ENCODE measurements at regions not wholly inside any gene's neighbourhood (a gene's known extent, or its start where the extent isn't known, plus 50 kb on each side); places are given as distances from the start of the nearest gene placed in this dataset.
"Not testable (repeated sequence)": the region's sequence is repeated elsewhere in the genome, so short reads cannot be mapped to it uniquely, and the experiment has no call there.

DNA sequence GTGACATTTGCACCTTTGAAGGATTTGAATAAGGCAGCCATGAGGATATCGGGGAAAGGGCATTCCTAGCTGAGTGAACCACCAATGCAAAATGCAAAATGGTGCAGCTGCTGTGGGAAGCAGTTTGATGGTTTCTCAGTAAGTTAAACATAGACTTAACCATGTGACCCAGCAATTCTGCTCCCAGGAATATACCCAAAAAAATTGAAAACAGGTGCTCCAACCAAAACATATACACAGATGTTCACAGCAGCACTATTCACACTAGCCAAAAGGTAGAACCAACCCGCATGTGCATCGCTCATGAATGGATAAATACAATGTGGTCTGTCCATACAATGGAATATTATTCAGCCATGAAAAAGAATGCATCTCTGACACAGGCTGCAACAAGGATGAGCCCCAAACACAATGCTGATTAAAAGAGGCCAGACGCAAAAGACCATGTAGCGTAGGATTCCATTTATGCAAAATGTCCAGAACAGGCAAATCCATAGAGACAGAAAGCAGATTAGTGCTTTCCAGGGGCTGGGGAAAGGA is 215.0 kb upstream of the MYL2 start:
- no peak for DNase-seq (ENCODE audit: low spot score in 2 of 2)
- Mint-ChIP-seq H3K36me3 (no peaks in the 10 kb centered on the region), H3K4me3 (no peak overlapping the region), H3K27ac (no peak overlapping the region), H3K4me1 (no peaks in the 10 kb centered on the region), H3K9me3 (no peaks in the 10 kb centered on the region)
- no peak for ATAC-seq

DNA sequence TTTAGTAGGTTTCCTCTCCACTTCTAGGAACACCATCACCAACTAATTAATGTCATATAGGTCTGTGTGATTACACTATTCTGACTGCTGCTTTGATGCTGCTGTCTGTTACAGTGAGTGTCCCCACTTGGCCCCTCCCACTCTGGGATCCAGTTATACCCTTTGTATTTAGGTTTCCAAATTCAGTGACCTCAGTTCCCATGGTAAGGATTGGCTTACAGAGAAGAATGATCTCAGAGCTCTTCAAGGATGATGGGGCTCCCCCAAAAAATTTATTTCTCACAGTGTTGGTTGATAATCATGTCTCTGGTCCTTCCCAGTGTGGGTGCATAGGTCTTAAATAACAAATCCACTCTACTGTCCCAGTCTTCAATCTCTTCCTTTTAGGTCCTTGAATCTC is 210.0 kb upstream of the MYL2 start:
- DNase-seq (ENCODE audit: low spot score in 2 of 2) (no peak), ATAC-seq (no peak)
- no peaks in the 10 kb centered on the region for H3K4me1 Mint-ChIP-seq
- H3K36me3 Mint-ChIP-seq, result no peaks in the 10 kb centered on the region
- H3K4me3 Mint-ChIP-seq, result no peak overlapping the region
- H3K9me3 Mint-ChIP-seq, result no peaks in the 10 kb centered on the region
- H3K27ac Mint-ChIP-seq, result no peak overlapping the region

DNA sequence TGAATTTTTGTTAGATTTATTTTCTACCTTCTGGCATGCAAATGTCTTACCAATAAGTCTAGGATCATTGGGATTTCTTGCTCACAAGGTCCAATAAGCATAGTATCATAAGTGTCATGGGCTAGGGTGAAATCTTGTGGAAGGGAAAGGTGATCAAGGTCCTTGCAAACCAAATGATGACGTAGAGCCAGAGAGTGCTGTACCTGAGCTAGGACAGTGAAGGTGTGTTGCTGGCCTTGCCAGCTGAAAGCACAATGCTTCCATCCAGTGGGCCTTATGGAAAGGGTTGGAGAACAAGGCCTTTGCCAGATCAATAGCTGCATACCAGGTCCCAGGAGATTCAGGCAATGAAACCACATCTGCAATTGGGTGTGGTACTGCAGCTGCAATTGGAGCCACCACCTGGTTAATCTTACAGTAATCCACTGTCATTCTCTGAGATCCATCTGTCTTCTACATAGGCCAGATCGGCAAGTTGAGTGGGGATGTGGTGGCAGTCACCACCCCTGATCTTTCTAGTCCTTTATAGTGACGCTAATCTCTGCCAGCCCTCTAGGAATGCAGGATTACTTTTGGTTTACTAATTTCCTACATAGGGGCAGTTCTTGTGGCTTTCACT is 208.9 kb upstream of the MYL2 start:
- Mint-ChIP-seq H3K27ac (no peak overlapping the region), H3K36me3 (no peaks in the 10 kb centered on the region), H3K9me3 (no peaks in the 10 kb centered on the region), H3K4me1 (no peaks in the 10 kb centered on the region), H3K4me3 (no peak overlapping the region)
- DNase-seq (ENCODE audit: low spot score in 2 of 2) (no peak), ATAC-seq (no peak)

DNA sequence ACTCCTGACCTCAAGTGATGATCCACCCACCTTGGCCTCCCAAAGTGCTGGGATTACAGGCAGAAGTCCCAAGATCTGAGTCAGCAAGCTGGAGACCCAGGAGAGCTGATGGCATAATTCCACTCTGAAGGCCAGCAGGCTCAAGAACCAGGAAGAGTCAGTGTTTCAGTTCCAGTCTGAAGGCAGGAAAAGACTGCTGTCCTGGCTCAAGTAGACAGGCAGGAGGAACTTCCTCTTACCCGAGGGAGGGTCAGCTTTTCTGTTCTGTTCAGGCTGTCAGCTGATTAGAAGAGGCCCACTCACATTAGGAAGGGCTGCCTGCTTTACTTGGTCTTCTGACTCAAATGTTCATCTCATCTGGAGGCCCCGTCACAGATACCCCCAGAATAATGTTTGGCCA is 206.0 kb upstream of the MYL2 start:
- no peaks in the 10 kb centered on the region for H3K36me3 Mint-ChIP-seq
- H3K4me1 Mint-ChIP-seq, result no peaks in the 10 kb centered on the region
- DNase-seq (ENCODE audit: low spot score in 2 of 2) (no peak), ATAC-seq (no peak)
- no peak overlapping the region for H3K27ac Mint-ChIP-seq
- no peaks in the 10 kb centered on the region for H3K9me3 Mint-ChIP-seq
- H3K4me3 Mint-ChIP-seq, result no peak overlapping the region

DNA sequence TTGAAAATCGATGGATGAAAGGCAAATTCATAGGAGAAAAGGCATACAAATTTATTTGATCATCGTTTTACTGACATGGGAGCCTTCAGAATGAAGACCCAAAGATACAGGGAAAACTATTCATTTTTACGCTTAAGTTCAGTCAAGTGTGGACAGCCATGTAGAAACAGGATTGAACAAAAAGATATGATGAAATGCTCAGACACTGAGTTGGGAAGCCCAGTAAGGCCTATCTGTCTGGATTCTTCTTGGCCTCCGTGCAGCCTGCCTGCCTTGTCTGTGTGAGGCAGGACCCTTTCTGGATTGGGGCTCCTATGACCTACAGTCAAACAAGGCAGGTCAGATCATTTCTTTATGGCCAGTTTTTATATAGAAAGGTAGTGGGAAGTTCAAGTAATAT is 203.8 kb upstream of the MYL2 start:
- no peaks in the 10 kb centered on the region for H3K9me3 Mint-ChIP-seq
- DNase-seq (ENCODE audit: low spot score in 2 of 2) (no peak), ATAC-seq (no peak)
- no peak overlapping the region for H3K27ac Mint-ChIP-seq
- H3K4me1 Mint-ChIP-seq, result no peaks in the 10 kb centered on the region
- H3K4me3 Mint-ChIP-seq, result no peak overlapping the region
- no peaks in the 10 kb centered on the region for H3K36me3 Mint-ChIP-seq

DNA sequence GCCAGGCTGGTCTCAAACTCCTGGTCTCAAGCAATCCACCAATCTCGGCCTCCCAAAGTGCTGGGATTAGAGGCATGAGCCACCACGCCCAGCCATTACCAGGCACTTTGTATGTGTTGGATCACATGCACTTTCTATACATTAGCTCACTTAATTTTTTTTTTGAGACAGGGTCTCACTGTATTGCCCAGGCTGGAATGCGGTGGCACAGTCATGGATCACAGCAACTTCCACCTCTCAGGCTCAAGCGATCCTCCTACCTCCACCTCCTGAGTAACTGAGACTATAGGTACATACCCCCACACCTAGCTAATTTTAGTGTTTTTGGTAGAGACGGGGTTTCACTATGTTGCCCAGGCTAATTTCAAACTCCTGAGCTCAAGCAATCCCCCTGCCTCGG is 203.0 kb upstream of the MYL2 start:
- Mint-ChIP-seq H3K27ac (no peak overlapping the region), H3K4me3 (no peak overlapping the region), H3K9me3 (no peaks in the 10 kb centered on the region), H3K36me3 (no peaks in the 10 kb centered on the region), H3K4me1 (no peaks in the 10 kb centered on the region)
- DNase-seq (ENCODE audit: low spot score in 2 of 2), result no peak
- no peak for ATAC-seq

DNA sequence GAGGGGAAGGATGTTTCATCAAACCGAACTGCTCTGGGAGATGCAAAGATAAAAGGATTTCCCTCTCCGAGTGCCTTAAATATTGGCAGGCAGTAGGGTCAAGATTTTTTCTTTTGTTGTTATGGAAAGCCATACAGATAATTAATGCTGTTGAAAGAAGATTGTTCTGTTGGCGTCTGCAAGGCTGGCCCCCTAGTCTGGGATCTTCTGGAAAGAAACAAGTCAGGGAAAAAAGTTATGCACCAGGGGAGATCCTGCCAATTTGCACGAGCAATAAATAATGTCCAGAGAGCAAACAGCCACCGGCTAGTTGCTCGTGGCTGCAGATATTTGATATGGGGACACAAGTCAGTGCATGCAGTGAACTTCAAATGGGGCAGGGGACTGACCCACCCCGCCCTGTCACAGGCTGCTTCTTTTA is 202.1 kb upstream of the MYL2 start:
- H3K36me3 Mint-ChIP-seq, result no peaks in the 10 kb centered on the region
- no peak overlapping the region for H3K27ac Mint-ChIP-seq
- no peak overlapping the region for H3K4me3 Mint-ChIP-seq
- H3K4me1 Mint-ChIP-seq, result no peaks in the 10 kb centered on the region
- no peaks in the 10 kb centered on the region for H3K9me3 Mint-ChIP-seq
- DNase-seq (ENCODE audit: low spot score in 2 of 2), result no peak
- no peak for ATAC-seq

DNA sequence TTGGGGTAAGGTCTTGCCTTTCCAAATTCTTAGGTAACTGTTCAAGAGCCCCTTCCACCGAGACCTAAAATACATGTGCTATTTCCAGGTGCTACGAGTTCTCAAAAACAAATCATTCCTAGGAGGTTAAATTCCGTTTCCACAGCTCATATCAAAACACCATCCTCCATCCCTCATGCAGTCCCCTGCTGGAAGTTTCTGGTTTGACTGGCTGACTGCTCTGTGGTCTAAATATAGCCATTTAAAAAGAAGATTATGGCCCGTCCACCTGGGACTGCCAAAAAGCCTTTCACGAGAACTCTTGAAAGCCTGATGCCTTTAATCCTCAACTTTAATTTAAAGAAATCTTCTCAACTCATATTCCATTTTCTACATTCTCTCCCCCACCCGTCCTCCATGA is 201.5 kb upstream of the MYL2 start:
- H3K36me3 Mint-ChIP-seq, result no peaks in the 10 kb centered on the region
- ATAC-seq, result no peak
- no peak overlapping the region for H3K4me3 Mint-ChIP-seq
- no peaks in the 10 kb centered on the region for H3K9me3 Mint-ChIP-seq
- no peak for DNase-seq (ENCODE audit: low spot score in 2 of 2)
- H3K27ac Mint-ChIP-seq, result no peak overlapping the region
- no peaks in the 10 kb centered on the region for H3K4me1 Mint-ChIP-seq

DNA sequence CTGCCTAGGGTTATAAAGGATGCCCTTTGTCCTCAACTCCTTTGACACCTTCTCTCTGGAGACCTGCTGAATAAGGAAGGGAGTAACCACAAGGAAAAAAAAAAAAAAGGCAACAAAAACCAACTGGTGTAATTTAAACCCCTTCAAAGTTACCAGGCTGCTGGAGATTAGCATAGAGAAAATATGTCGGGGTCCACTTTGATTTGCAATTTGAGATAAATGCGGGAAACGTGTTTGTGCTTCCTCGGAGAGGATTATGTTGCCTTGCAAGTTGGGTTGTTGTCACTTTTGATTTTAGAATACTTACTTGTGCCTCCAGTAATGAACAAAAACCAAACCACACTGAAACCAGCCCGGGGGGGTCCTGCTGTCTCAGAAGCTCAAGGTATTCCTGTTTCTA is 200.2 kb upstream of the MYL2 start:
- H3K9me3 Mint-ChIP-seq, result no peaks in the 10 kb centered on the region
- no peaks in the 10 kb centered on the region for H3K4me1 Mint-ChIP-seq
- no peak for DNase-seq (ENCODE audit: low spot score in 2 of 2)
- no peak overlapping the region for H3K4me3 Mint-ChIP-seq
- no peaks in the 10 kb centered on the region for H3K36me3 Mint-ChIP-seq
- no peak for ATAC-seq
- H3K27ac Mint-ChIP-seq, result no peak overlapping the region

DNA sequence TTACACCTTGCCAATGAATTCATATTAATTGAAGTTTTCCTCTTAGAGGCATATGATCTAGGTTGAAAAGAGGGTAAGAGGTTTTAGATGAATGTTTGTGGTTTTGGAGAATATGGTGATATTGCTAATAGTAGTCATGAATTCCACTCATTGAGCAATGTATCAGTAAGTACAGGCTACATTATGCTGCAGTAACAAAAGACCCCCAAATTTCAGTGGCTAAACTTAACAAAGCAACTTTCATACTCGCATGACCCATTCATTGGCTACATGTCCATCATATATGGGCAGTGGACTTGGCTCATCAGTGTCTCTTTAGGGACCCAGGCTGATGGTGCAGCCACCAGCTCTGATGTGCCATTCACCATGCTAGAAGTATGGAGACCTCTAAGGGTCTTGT is 196.6 kb upstream of the MYL2 start:
- DNase-seq (ENCODE audit: low spot score in 2 of 2), result no peak
- H3K4me3 Mint-ChIP-seq, result no peak overlapping the region
- H3K4me1 Mint-ChIP-seq, result no peaks in the 10 kb centered on the region
- no peak overlapping the region for H3K27ac Mint-ChIP-seq
- no peaks in the 10 kb centered on the region for H3K9me3 Mint-ChIP-seq
- no peak for ATAC-seq
- no peaks in the 10 kb centered on the region for H3K36me3 Mint-ChIP-seq

DNA sequence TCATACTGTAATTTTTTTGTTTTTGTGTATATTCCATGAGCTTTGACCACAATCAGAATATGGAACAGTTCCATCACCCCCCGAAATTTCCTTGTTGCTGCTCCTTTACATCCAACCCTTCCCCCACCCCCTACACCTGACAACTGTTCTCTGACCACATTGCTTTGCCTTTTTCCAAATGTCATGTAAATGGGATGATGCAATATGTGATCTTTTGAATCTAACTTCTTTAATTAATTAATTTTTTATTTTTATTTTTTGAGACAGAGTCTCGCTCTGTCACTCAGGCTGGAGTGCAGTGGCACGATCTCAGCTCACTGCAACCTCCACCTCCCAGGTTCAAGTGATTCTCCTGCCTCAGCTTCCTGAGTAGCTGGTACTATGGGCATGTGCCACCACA is 192.9 kb upstream of the MYL2 start:
- not testable (repeated sequence) for H3K9me3 Mint-ChIP-seq; H3K4me1 Mint-ChIP-seq; H3K4me3 Mint-ChIP-seq; ATAC-seq; DNase-seq (ENCODE audit: low spot score in 2 of 2); H3K36me3 Mint-ChIP-seq; H3K27ac Mint-ChIP-seq

DNA sequence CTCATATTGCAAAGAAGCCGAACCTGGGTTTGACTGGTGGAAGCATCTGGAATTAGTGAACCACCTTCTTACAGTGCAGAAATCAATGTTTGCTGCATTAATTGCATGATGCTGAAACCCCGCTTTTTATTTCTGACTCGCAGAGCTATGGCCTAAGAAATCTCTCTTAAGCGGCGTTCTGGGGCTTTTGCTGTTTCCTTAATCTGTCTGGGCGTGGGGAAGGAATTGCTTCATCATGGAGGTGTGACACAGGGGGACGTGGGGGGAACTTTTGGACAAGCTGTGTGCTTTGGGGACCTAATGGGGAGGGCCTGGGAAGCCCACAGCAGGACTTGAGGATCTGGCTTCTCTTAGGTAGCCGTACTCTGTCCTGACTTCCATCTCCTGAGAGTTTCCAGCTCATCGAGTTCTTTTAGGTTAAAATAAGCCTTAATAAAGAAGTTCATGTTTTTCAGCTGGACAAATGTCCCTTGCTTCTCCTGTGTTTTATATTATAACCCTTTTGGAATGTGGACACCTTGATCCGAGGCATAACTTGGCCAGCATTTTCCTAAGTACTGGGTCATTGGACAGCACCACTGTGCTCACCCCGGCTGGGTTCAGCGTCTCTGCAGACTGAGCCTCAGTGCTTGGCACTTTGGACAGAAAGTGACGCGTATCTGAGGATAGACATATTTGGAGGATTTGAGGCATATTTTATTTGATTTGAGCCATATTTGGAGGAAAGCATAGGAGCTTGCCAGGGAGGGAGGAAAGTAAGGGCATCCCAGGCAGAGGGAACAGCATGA is 192.1 kb upstream of the MYL2 start:
- no peak overlapping the region for H3K27ac Mint-ChIP-seq
- no peak overlapping the region for H3K4me3 Mint-ChIP-seq
- DNase-seq (ENCODE audit: low spot score in 2 of 2), result no peak
- no peak for ATAC-seq
- no peaks in the 10 kb centered on the region for H3K9me3 Mint-ChIP-seq
- H3K36me3 Mint-ChIP-seq, result no peaks in the 10 kb centered on the region
- H3K4me1 Mint-ChIP-seq, result no peaks in the 10 kb centered on the region

DNA sequence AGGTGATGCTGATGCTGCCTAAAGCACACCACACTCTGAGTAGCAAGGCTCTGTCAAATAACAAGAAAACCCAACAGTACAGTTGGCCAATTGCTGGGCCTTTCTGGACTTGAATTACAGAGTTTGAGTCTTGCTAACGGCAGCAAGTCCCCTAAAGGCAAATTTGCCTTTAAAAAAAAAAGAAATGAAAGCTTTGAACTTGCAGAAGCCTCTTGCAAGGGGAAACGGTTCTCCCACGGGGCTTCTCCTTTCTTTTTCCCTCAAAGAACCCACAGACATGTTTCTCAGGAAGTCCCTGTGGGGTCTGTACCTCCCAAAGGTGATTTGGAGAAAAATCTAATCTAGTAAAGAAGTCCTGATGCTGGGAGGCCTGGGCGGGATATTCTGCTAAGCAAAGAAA is 191.3 kb upstream of the MYL2 start:
- H3K9me3 Mint-ChIP-seq, result no peaks in the 10 kb centered on the region
- no peak overlapping the region for H3K4me3 Mint-ChIP-seq
- H3K27ac Mint-ChIP-seq, result no peak overlapping the region
- ATAC-seq (no peak), DNase-seq (ENCODE audit: low spot score in 2 of 2) (no peak)
- no peaks in the 10 kb centered on the region for H3K4me1 Mint-ChIP-seq
- H3K36me3 Mint-ChIP-seq, result no peaks in the 10 kb centered on the region

DNA sequence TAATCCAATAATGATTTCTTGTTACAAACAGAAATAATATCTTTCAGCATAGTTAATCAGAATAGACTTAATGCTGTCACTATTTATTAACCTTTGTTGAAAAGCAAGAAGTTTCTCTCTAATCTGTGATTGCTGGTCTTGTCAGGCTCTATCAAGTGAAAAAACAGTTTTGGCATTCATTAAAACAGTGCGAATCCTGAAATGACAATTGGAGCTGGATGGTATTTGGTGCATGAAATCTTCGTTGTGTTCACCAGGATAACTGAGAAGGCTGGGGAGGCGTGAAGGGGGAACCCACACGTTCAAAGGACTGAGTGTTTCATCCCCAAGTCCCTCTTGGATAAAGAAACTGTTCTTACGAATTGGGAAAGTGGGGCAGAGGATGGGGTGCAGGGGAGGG is 190.2 kb upstream of the MYL2 start:
- DNase-seq (ENCODE audit: low spot score in 2 of 2), result no peak
- Mint-ChIP-seq H3K9me3 (no peaks in the 10 kb centered on the region), H3K36me3 (no peaks in the 10 kb centered on the region), H3K4me1 (no peaks in the 10 kb centered on the region), H3K27ac (no peak overlapping the region), H3K4me3 (no peak overlapping the region)
- ATAC-seq, result no peak

DNA sequence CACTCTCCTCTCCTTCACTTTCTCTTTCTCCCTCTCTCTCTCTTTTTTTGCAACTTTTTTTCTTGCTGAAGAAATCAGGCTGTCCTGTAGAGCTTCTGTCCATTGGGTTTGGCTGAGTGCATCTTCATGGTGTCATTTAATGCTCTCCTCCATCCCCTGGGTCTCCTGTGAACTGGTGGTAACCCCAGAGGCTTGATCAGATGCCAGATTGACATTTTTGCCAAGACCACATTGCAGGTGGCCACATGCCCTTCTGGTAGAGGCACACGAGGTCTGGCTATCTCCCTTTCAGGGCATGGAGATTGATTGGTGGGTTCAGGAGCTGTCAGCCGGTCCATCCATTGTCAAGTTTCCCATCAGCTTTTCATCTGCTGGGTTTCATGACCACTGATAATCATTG is 188.3 kb upstream of the MYL2 start:
- ATAC-seq (no peak), DNase-seq (ENCODE audit: low spot score in 2 of 2) (no peak)
- Mint-ChIP-seq H3K9me3 (no peaks in the 10 kb centered on the region), H3K27ac (no peak overlapping the region), H3K4me3 (no peak overlapping the region), H3K36me3 (no peaks in the 10 kb centered on the region), H3K4me1 (no peaks in the 10 kb centered on the region)

DNA sequence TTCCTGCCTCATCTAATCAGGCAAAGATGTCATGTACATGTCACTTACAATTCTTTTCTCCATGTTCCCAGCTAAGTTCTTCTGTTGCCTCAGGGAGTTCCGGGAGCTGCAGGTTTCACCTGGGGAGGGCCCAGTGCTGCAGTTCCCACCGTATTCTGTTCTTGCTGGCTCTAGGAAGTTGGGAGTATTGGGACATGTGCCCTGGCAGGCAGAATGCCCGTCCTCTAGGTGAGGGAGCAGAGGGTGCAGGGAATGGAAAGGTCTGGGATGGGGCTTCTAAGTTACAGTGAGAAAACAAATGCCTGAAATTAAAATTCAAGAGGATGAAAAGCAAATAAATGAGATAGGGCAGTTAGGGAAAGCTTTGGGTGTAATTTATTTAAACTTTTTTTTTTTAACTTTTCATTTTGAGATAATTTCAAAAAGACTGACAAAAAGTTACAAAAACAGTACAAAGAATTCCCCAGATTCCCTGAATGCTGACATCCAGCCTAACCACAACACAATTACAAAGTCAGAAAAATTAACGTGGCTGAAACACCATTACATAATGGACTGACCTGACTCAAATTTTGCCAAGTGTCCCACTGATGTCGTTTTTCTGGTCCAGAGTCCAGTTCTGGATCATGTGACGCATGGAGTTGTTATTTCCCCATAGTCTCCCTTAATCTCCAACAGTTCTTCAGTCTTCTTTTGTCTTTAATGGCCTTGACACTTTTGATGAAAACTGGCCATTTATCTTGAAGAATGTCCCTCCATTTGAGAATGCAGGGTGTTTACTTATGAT is 187.2 kb upstream of the MYL2 start:
- no peak for DNase-seq (ENCODE audit: low spot score in 2 of 2)
- no peaks in the 10 kb centered on the region for H3K9me3 Mint-ChIP-seq
- no peak overlapping the region for H3K27ac Mint-ChIP-seq
- no peaks in the 10 kb centered on the region for H3K36me3 Mint-ChIP-seq
- ATAC-seq, result no peak
- no peak overlapping the region for H3K4me3 Mint-ChIP-seq
- no peaks in the 10 kb centered on the region for H3K4me1 Mint-ChIP-seq
